GM19328 (cell line): ENCODE measurements at regions not wholly inside any gene's neighbourhood (a gene's known extent, or its start where the extent isn't known, plus 50 kb on each side); places are given as distances from the start of the nearest gene placed in this dataset.
"Not testable (repeated sequence)": the region's sequence is repeated elsewhere in the genome, so short reads cannot be mapped to it uniquely, and the experiment has no call there.

ENCODE experiments used
- ATAC-seq: cut with Tn5 transposase; IDR thresholded peaks from one replicate; pipeline ENCODE4 v1.9.1; 2021; ENCODE audit warnings: mild to moderate bottlenecking, moderate library complexity; ENCODE audit not compliant: unreplicated experiment

DNA sequence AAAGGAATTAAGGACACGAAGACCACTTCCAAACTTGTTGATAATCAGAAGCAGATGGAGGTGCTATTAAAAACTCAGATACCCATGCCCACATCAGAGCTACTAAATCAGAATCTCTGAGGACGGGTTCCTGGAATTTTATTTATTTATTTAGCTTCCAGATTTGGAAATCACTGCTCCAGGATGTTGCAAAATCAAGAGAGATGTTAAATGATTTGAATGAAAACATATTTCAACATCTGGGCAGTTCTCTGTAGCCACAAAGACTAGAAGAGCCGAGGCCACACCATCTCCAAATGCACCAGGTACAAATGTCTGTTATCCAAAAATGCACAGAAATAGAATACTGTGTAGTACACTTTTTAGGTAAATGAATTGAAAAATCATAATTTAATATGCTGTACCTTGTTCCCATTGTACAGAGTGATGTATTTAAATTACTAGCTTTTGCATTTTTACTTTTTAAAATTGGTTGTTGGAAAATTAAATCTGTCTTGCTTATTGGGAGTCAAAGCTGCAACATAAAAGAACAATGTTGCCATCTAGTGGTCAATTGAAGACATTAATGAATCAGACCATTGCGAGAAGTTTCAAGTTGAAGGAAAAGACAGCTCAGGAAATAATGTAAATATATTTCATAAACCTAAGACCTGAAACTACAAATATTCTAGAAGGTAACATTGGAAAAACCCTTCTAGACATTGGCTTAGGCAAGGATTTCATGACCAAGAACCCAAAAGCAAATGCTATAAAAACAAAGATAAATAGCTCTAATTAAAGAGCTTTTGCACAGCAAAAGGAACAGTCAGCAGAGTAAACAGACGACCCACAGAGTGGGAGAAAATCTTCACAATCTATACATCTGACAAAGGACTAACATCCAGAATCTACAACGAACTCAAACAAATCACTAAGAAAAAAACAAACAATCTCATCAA, 151.3 kb upstream of the TTC29 start:
- no peak for ATAC-seq

DNA sequence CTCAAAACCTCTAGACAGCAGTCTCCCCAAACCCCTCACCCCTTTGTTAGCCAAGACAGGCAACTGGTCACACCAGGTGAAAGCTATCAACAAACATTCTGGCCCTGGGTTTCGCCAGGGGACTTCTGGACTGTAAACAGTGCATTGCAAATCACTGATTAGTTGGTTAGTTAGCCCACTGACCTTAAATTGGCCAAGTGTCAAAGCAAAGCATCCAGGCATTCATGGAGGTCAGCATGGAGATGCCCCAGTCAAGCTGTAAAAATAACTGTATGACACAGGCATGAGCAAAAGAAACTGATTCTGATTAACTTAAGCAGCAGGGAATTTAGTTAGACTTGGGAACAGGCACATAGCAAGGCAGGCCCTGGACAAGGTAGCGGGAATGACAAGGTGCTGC, 156.0 kb upstream of the TTC29 start:
- ATAC-seq = no peak

DNA sequence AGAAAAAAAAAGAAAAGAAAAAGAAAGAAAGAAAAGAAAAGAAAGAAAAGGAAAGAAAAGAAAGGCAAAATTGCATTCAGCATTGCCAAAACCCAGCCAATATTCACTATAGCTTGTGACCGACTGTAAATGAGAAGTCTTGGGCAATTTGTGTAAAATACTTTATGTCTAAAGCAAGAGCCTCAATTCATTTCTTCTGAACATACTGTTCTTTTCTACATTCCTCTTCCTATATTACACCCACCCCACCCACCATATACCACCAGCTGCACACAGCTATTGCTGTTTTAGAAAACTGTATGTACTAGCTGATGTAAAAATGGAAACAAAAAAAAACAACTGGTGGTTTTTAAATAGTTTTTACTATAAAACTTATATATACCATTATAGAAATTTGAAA, 156.9 kb upstream of the TTC29 start:
- no peak for ATAC-seq

DNA sequence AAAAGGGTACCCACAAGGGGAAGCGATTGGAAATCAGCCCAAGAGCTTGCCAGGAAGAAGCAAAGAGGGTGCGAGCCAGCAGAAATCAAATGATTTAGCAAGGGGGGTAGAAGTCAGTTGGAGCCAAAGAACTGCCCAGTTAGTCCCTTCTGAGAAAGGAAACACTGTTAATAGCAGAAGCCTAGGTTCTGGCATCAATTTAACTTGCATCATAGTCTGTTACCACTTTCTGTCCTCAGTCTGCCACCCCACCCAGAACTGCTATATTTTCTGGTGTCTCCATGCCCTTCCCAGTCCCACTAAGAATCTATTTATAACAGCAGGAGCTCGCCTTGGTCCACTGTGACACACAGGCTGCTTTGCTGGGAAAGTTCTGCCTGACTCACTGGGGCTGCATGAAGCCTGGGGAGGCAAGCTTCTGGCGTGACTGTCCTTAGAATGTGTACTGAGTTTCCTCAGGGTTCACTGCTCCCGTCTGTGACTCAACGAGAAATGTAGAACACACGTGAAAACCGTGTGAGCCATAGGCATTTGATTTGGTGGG, 157.8 kb upstream of the TTC29 start:
- ATAC-seq = no peak

DNA sequence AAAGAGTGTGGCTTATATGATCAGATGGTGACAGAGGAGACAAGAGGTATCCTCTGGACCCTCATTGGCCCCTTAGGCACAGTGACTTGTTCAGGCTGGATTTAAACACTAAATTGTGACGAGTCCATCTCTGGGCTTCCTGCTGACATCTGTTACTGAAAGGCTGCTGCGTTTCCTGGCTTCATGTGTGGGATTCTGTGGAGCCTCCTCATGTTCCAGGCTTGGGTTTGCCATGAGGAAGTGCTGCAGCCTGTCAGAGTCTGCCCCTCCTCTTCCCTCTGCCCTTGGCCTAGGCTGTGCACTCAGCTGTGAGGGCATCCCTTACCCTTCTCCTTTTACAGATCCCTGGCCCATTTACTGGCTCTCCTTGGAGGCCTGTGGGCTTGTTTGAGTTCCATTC, 159.1 kb upstream of the TTC29 start:
- no peak for ATAC-seq

DNA sequence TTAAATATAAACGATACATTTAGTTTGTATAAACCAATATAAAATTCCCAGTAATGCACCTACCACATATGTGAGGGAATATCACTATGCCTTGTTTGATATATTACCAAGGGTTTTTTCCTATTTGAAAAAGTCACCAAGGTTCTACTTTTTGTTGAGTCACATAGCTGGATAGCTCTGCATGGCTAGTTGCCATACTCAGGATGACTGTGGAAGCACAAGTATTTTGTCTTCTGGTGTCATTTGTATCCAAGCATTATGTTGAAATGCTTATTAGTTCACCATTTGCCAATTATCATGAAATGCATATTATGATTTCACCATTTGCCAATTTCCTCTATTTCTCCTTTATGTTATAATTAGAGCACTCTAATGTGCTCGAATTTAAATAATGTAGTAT, 162.7 kb upstream of the TTC29 start:
- no peak for ATAC-seq

- no peak for ATAC-seq
Observed at GRCh38 chr4:147109800-147110199, 164.1 kb upstream of the TTC29 start.

- no peak for ATAC-seq
Observed at GRCh38 chr4:147110473-147111367, 165.1 kb upstream of the TTC29 start.

- not testable (repeated sequence) for ATAC-seq
Observed at GRCh38 chr4:147112196-147112595, 166.5 kb upstream of the TTC29 start.

GRCh38 chr4:147117431-147117830, 171.8 kb upstream of the TTC29 start:
- no peak for ATAC-seq

DNA sequence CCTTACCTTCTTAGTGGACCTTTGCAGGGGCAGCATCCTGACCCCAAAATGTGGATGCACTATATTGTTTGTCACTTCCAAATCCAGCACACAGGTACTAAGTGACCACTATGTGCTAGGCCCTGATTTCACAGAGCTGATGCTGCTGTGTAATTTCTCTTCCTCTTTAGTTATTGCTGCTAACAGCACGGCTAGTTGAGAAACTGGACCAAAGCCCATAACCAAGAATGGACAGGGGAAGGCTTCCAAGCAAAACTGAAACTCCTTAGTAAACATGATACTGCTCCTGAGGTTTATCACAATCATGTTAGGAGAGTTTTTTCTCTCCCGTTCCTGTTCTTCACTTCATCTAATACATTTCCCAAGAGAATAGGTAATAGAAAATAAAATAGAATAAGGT, 172.9 kb upstream of the TTC29 start:
- ATAC-seq = no peak

- no peak for ATAC-seq
Observed at GRCh38 chr4:147122685-147123084, 177.0 kb upstream of the TTC29 start.

DNA sequence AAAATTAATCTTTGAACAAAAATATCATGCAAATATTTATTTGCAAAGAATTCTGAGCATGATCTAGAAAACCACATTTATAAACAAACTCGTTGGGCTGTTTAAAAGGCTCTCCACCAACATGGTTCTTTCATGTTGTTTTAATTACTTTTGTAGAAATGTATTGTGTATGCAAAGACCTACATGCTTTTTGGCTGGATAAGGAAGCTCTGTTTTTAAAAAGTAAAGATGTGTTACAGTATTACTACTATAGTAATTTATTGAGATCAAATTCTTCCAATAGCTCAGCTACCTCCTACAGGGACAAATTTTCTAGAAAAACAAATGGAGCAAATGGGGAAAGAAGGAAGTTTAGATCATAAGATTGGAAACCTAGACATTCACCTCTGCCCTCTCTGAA, 177.5 kb upstream of the TTC29 start:
- ATAC-seq = no peak

DNA sequence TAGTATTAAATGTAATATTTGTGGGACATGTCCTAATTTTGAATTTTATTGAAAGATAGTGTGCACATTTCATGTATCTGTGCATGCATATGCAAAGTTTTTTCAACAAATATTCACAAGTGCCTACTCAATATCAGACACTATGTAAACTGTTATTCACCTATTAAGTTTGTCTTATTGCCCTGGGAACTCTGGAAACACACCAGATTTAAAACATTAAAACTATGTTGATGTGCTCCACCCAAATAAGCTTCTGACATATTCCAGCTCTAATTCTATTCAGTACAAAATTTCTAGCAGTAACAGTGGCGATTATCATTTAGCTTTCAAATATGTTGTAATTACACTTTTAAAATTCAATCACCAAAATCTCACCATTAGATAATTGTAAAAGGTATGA, 183.1 kb upstream of the TTC29 start:
- no peak for ATAC-seq

DNA sequence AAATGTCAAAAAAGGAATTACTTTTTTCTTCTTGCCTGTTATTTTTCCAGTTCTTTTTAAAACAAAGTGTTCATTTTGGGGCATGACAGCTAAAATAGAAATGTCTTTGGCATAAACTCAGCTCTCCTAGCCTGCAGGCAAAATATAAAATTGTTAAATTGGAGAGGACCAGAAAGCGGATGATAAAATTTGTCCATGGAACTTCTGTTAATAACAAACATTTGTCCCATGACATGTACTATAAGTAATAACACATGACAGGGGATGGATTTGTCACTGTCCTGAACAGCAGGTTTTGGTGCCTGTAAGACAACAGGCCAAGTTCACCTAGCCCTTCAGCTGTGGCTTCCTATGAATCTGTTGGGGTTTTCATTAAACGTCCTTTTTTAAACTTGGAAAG, 184.0 kb upstream of the TTC29 start:
- no peak for ATAC-seq

- ATAC-seq = no peak
Observed at GRCh38 chr4:147134536-147135210, 189.0 kb upstream of the TTC29 start.

- ATAC-seq = no peak
Observed at GRCh38 chr4:147136310-147136709, 190.6 kb upstream of the TTC29 start.

- ATAC-seq = no peak
Observed at GRCh38 chr4:147136751-147137150, 191.1 kb upstream of the TTC29 start.

GRCh38 chr4:147137280-147137679, 191.6 kb upstream of the TTC29 start:
- ATAC-seq = no peak

DNA sequence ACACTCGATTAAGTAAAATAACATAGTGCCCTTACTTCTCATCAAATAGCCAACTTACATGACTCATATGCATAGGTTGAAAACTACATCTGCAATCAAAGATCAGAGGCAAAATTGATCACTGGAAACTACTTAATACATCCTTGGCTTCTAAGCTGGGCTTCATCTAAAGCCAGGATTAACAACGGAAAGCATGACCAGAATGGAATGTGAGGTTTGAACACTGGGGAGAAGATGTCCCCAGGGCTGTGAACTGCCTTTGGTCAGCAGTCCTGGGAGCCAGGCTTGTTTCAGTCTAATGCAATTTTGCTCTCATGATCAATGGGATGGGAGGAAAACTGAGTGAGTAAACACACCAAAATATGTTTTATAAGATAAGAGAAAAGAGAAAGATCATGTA, 192.5 kb upstream of the TTC29 start:
- no peak for ATAC-seq
